HCT116 (cell line): ENCODE measurements at regions not wholly inside any gene's neighbourhood (a gene's known extent, or its start where the extent isn't known, plus 50 kb on each side); places are given as distances from the start of the nearest gene placed in this dataset.

Experiments
- CEBPB ChIP-seq: IDR thresholded peaks from 2 replicates; pipeline ENCODE4 v1.6.1; 2012; ENCODE audit warnings: low read depth
- EGR1 ChIP-seq: IDR thresholded peaks from 2 replicates; pipeline ENCODE4 v1.6.1; 2012; ENCODE audit warnings: low read depth
- JUND ChIP-seq: IDR thresholded peaks from 2 replicates; pipeline ENCODE4 v1.6.1; 2012
- POLR2A ChIP-seq: IDR thresholded peaks from 2 replicates; pipeline ENCODE4 v1.7.0; 2011; ENCODE audit warnings: borderline replicate concordance; ENCODE audit not compliant: insufficient read depth, insufficient read length; ENCODE audit errors: extremely low read depth
- POLR2AphosphoS5 ChIP-seq: IDR thresholded peaks from 2 replicates; pipeline ENCODE4 v1.6.1; 2011; ENCODE audit warnings: mild to moderate bottlenecking, low read depth, low read length, moderate library complexity
- RAD21 ChIP-seq: IDR thresholded peaks from 2 replicates; pipeline ENCODE4 v1.6.1; 2012; ENCODE audit warnings: low read depth, mild to moderate bottlenecking
- SIN3A ChIP-seq: IDR thresholded peaks from 2 replicates; pipeline ENCODE4 v1.6.1; 2012; ENCODE audit warnings: low read depth
- SP1 ChIP-seq: IDR thresholded peaks from 2 replicates; pipeline ENCODE4 v1.6.1; 2012; ENCODE audit warnings: low read depth
- TCF7L2 ChIP-seq: IDR thresholded peaks from 2 replicates; pipeline ENCODE4 v1.7.0; 2011; ENCODE audit warnings: borderline replicate concordance, inconsistent platforms; ENCODE audit not compliant: insufficient read depth, insufficient read length; ENCODE audit errors: extremely low read depth
- ZFX ChIP-seq: fragments of 450-650 bp; IDR thresholded peaks from 2 replicates; pipeline ENCODE4 v1.6.1; 2017
- ZNF274 ChIP-seq: fragments of 200-500 bp; sonication (Bioruptor generic); IDR thresholded peaks from 2 replicates; pipeline ENCODE4 v1.6.1; 2014; ENCODE audit warnings: mild to moderate bottlenecking, low read depth, low read length, inconsistent platforms
- TF ChIP-seq, protein P1 (sequence below): IDR thresholded peaks from 2 replicates; pipeline ENCODE4 v1.6.1; 2012; ENCODE audit warnings: low read depth
- TF ChIP-seq, protein P2 (sequence below), 3 experiments: fragments of 200-600 bp in 1 of 3; sonication (generic) in 1 of 3; IDR thresholded peaks in 2 of 3; conservative IDR thresholded peaks in 1 of 3; 2 replicates each; pipeline ENCODE4 v1.5.1; 2012 to 2017; ENCODE audit warnings: low read depth in 2 of 3, low read length in 2 of 3, antibody characterized with exemption in 1 of 3, borderline replicate concordance in 1 of 3, control low read depth in 1 of 3, mild to moderate bottlenecking in 1 of 3, mixed read lengths in 1 of 3, mixed run types in 1 of 3, moderate library complexity in 1 of 3; ENCODE audit not compliant: insufficient read depth in 1 of 3
- TF ChIP-seq, protein P3 (sequence below): IDR thresholded peaks from 2 replicates; pipeline ENCODE4 v1.6.1; 2012

DNA sequence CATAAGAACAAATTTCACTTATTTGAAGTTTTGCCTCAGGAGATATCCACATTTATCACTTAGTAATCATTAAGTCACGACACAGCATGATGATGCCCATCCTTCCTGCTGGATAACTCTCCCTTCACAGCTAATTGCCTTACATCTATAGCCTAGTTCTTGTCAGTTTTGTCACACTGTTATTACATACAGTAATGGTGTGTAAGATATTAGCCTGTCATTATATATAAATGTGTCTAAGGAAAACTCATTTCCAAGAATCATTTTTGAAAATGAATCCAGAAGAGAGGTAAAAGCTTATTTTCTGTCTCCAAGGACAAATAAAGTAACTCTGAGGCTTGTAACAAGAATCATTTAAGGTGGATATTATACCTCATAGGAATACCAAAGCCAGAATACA is 193.2 kb upstream of the ARID2 start:
- TF ChIP-seq SIN3A (no peak), EGR1 (no peak), RAD21 (no peak), ZNF274 (no peak), ZFX (no peak), JUND (no peak), POLR2AphosphoS5 (no peak), POLR2A (no peak), CEBPB (no peak), TCF7L2 (no peak), SP1 (no peak)
- TF ChIP-seq, protein P1, sequence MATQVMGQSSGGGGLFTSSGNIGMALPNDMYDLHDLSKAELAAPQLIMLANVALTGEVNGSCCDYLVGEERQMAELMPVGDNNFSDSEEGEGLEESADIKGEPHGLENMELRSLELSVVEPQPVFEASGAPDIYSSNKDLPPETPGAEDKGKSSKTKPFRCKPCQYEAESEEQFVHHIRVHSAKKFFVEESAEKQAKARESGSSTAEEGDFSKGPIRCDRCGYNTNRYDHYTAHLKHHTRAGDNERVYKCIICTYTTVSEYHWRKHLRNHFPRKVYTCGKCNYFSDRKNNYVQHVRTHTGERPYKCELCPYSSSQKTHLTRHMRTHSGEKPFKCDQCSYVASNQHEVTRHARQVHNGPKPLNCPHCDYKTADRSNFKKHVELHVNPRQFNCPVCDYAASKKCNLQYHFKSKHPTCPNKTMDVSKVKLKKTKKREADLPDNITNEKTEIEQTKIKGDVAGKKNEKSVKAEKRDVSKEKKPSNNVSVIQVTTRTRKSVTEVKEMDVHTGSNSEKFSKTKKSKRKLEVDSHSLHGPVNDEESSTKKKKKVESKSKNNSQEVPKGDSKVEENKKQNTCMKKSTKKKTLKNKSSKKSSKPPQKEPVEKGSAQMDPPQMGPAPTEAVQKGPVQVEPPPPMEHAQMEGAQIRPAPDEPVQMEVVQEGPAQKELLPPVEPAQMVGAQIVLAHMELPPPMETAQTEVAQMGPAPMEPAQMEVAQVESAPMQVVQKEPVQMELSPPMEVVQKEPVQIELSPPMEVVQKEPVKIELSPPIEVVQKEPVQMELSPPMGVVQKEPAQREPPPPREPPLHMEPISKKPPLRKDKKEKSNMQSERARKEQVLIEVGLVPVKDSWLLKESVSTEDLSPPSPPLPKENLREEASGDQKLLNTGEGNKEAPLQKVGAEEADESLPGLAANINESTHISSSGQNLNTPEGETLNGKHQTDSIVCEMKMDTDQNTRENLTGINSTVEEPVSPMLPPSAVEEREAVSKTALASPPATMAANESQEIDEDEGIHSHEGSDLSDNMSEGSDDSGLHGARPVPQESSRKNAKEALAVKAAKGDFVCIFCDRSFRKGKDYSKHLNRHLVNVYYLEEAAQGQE: no peak
- TF ChIP-seq, protein P2, sequence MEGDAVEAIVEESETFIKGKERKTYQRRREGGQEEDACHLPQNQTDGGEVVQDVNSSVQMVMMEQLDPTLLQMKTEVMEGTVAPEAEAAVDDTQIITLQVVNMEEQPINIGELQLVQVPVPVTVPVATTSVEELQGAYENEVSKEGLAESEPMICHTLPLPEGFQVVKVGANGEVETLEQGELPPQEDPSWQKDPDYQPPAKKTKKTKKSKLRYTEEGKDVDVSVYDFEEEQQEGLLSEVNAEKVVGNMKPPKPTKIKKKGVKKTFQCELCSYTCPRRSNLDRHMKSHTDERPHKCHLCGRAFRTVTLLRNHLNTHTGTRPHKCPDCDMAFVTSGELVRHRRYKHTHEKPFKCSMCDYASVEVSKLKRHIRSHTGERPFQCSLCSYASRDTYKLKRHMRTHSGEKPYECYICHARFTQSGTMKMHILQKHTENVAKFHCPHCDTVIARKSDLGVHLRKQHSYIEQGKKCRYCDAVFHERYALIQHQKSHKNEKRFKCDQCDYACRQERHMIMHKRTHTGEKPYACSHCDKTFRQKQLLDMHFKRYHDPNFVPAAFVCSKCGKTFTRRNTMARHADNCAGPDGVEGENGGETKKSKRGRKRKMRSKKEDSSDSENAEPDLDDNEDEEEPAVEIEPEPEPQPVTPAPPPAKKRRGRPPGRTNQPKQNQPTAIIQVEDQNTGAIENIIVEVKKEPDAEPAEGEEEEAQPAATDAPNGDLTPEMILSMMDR (IDR thresholded peaks at IDR 0.05 in 2 of 3, conservative IDR thresholded peaks at IDR 0.05 in 1 of 3; ENCODE audit: borderline replicate concordance in 1 of 3, insufficient read depth in 1 of 3, low read depth in 2 of 3, low read length in 2 of 3): no peak
- TF ChIP-seq, protein P3, sequence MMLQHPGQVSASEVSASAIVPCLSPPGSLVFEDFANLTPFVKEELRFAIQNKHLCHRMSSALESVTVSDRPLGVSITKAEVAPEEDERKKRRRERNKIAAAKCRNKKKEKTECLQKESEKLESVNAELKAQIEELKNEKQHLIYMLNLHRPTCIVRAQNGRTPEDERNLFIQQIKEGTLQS: no peak
